ENCODE measurements at regions not wholly inside any gene's neighbourhood (a gene's known extent, or its start where the extent isn't known, plus 50 kb on each side); places are given as distances from the start of the nearest gene placed in this dataset.

- TF ChIP-seq CTCF (conservative IDR thresholded peaks at IDR 0.05 in 1 of 2, IDR thresholded peaks at IDR 0.05 in 1 of 2; ENCODE audit: extremely low read depth in 1 of 2, insufficient read depth in 1 of 2, low read depth in 1 of 2, low read length in 2 of 2) (no peak), EZH2 (IDR thresholded peaks at IDR 0.05; ENCODE audit: borderline replicate concordance, low read length) (no peak)
Observed at GRCh38 chr6:127013865-127014264, 104.6 kb upstream of the RSPO3 start.

Data from mammary epithelial cell (primary cell).